ENCODE measurements at regions not wholly inside any gene's neighbourhood (a gene's known extent, or its start where the extent isn't known, plus 50 kb on each side); places are given as distances from the start of the nearest gene placed in this dataset.
"Not testable (repeated sequence)": the region's sequence is repeated elsewhere in the genome, so short reads cannot be mapped to it uniquely, and the experiment has no call there.

- no peaks in the 10 kb centered on the region for H3K36me3 Mint-ChIP-seq (ENCODE audit: insufficient read depth in 2 of 2)
- no peak overlapping the region for H3K4me3 Mint-ChIP-seq
- no peaks in the 10 kb centered on the region for H3K27me3 Mint-ChIP-seq (ENCODE audit: low read depth)
- DNase-seq = no peak
- peaks cover 4 to 9% of the 10 kb centered on the region in 2 donors for H3K9me3 Mint-ChIP-seq
- H3K27ac Mint-ChIP-seq = no peak overlapping the region
- ATAC-seq (replicated peaks in 1 of 2) = no peak
- H3K4me1 Mint-ChIP-seq (ENCODE audit: low read depth) = no peaks in the 10 kb centered on the region
These were observed 263.1 kb upstream of the TMPRSS15 start for GRCh38 chr21:18666725-18667124.

GRCh38 chr21:18673789-18674188 is 270.2 kb upstream of the TMPRSS15 start:
- no peaks in the 10 kb centered on the region for H3K36me3 Mint-ChIP-seq (ENCODE audit: insufficient read depth in 2 of 2)
- no peaks in the 10 kb centered on the region for H3K27me3 Mint-ChIP-seq (ENCODE audit: low read depth)
- no peak overlapping the region for H3K4me3 Mint-ChIP-seq
- no peak for DNase-seq
- no peaks in the 10 kb centered on the region for H3K4me1 Mint-ChIP-seq (ENCODE audit: low read depth)
- H3K27ac Mint-ChIP-seq = no peak overlapping the region
- H3K9me3 Mint-ChIP-seq = peaks cover 9% of the 10 kb centered on the region in 2 donors
- ATAC-seq (replicated peaks in 1 of 2) = no peak

GRCh38 chr21:18677632-18678031 is 274.0 kb upstream of the TMPRSS15 start:
- Mint-ChIP-seq H3K36me3 (ENCODE audit: insufficient read depth in 2 of 2) (peaks cover 0 to 2% of the 10 kb centered on the region in 2 donors), H3K9me3 (peaks cover 3 to 9% of the 10 kb centered on the region in 2 donors), H3K27ac (no peak overlapping the region), H3K4me3 (no peak overlapping the region), H3K27me3 (ENCODE audit: low read depth) (no peaks in the 10 kb centered on the region), H3K4me1 (ENCODE audit: low read depth) (no peaks in the 10 kb centered on the region)
- ATAC-seq (replicated peaks in 1 of 2) = no peak
- no peak for DNase-seq

GRCh38 chr21:18705971-18706370 is 302.4 kb upstream of the TMPRSS15 start:
- ATAC-seq (replicated peaks in 1 of 2) = no peak
- H3K27me3 Mint-ChIP-seq (ENCODE audit: low read depth) = no peaks in the 10 kb centered on the region
- no peaks in the 10 kb centered on the region for H3K36me3 Mint-ChIP-seq (ENCODE audit: insufficient read depth in 2 of 2)

GRCh38 chr21:18711662-18712061 is 308.1 kb upstream of the TMPRSS15 start:
- no peaks in the 10 kb centered on the region for H3K4me1 Mint-ChIP-seq (ENCODE audit: low read depth)
- H3K27me3 Mint-ChIP-seq (ENCODE audit: low read depth) = no peaks in the 10 kb centered on the region
- peaks cover 5 to 9% of the 10 kb centered on the region in 2 donors for H3K9me3 Mint-ChIP-seq
- H3K27ac Mint-ChIP-seq = no peak overlapping the region
- no peak for ATAC-seq (replicated peaks in 1 of 2)
- H3K36me3 Mint-ChIP-seq (ENCODE audit: insufficient read depth in 2 of 2) = peaks cover 0 to 2% of the 10 kb centered on the region in 2 donors
- DNase-seq = no peak
- no peak overlapping the region for H3K4me3 Mint-ChIP-seq

More at GRCh38 chr21:18705971-18706370, 302.4 kb upstream of the TMPRSS15 start:
- Mint-ChIP-seq H3K4me1 (ENCODE audit: low read depth) (no peaks in the 10 kb centered on the region), H3K27ac (no peak overlapping the region), H3K9me3 (peaks cover 8 to 10% of the 10 kb centered on the region in 2 donors), H3K4me3 (no peak overlapping the region)
- no peak for DNase-seq

- ATAC-seq (replicated peaks in 1 of 2) = no peak
- Mint-ChIP-seq H3K4me3 (no peak overlapping the region), H3K27me3 (ENCODE audit: low read depth) (no peaks in the 10 kb centered on the region), H3K27ac (no peak overlapping the region), H3K4me1 (ENCODE audit: low read depth) (no peaks in the 10 kb centered on the region), H3K9me3 (peaks cover 2 to 10% of the 10 kb centered on the region in 2 donors), H3K36me3 (ENCODE audit: insufficient read depth in 2 of 2) (peaks cover 0 to 2% of the 10 kb centered on the region in 2 donors)
- DNase-seq = no peak
These were observed 312.0 kb upstream of the TMPRSS15 start for GRCh38 chr21:18715606-18716005.

- DNase-seq = no peak
- Mint-ChIP-seq H3K4me3 (no peak overlapping the region), H3K9me3 (peaks cover 2 to 8% of the 10 kb centered on the region in 2 donors), H3K27me3 (ENCODE audit: low read depth) (no peaks in the 10 kb centered on the region), H3K36me3 (ENCODE audit: insufficient read depth in 2 of 2) (peaks cover 0 to 1% of the 10 kb centered on the region in 2 donors), H3K4me1 (ENCODE audit: low read depth) (no peaks in the 10 kb centered on the region), H3K27ac (no peak overlapping the region)
- no peak for ATAC-seq (replicated peaks in 1 of 2)
These were observed 313.1 kb upstream of the TMPRSS15 start for GRCh38 chr21:18716578-18717138.

- no peak for ATAC-seq (replicated peaks in 1 of 2)
- Mint-ChIP-seq H3K27ac (no peak overlapping the region), H3K4me1 (ENCODE audit: low read depth) (no peaks in the 10 kb centered on the region), H3K9me3 (peaks cover 0 to 4% of the 10 kb centered on the region in 2 donors), H3K4me3 (no peak overlapping the region), H3K27me3 (ENCODE audit: low read depth) (no peaks in the 10 kb centered on the region), H3K36me3 (ENCODE audit: insufficient read depth in 2 of 2) (peaks cover 0 to 2% of the 10 kb centered on the region in 2 donors)
- DNase-seq = no peak
These were observed 318.6 kb upstream of the TMPRSS15 start for GRCh38 chr21:18722193-18722592.

GRCh38 chr21:18723171-18723570 is 319.6 kb upstream of the TMPRSS15 start:
- no peak for DNase-seq
- no peaks in the 10 kb centered on the region for H3K27me3 Mint-ChIP-seq (ENCODE audit: low read depth)
- H3K4me1 Mint-ChIP-seq (ENCODE audit: low read depth) = no peaks in the 10 kb centered on the region
- H3K4me3 Mint-ChIP-seq = no peak overlapping the region
- peaks cover 0 to 2% of the 10 kb centered on the region in 2 donors for H3K9me3 Mint-ChIP-seq
- H3K36me3 Mint-ChIP-seq (ENCODE audit: insufficient read depth in 2 of 2) = peaks cover 0 to 2% of the 10 kb centered on the region in 2 donors
- no peak for ATAC-seq (replicated peaks in 1 of 2)
- no peak overlapping the region for H3K27ac Mint-ChIP-seq

- no peak overlapping the region for H3K27ac Mint-ChIP-seq
- H3K4me1 Mint-ChIP-seq (ENCODE audit: low read depth) = no peaks in the 10 kb centered on the region
- peaks cover 0 to 2% of the 10 kb centered on the region in 2 donors for H3K36me3 Mint-ChIP-seq (ENCODE audit: insufficient read depth in 2 of 2)
- H3K9me3 Mint-ChIP-seq = peaks cover 1 to 2% of the 10 kb centered on the region in 2 donors
- H3K4me3 Mint-ChIP-seq = no peak overlapping the region
- no peaks in the 10 kb centered on the region for H3K27me3 Mint-ChIP-seq (ENCODE audit: low read depth)
- ATAC-seq (replicated peaks in 1 of 2) (no peak), DNase-seq (no peak)
These were observed 322.1 kb upstream of the TMPRSS15 start for GRCh38 chr21:18725653-18726052.

GRCh38 chr21:18741954-18742353 is 338.4 kb upstream of the TMPRSS15 start:
- DNase-seq (no peak), ATAC-seq (replicated peaks in 1 of 2) (no peak)
- Mint-ChIP-seq H3K36me3 (ENCODE audit: insufficient read depth in 2 of 2) (no peaks in the 10 kb centered on the region), H3K27ac (no peak overlapping the region), H3K27me3 (ENCODE audit: low read depth) (no peaks in the 10 kb centered on the region), H3K4me1 (ENCODE audit: low read depth) (no peaks in the 10 kb centered on the region), H3K4me3 (no peak overlapping the region), H3K9me3 (peaks cover 8% of the 10 kb centered on the region in 2 donors)

GRCh38 chr21:18743531-18743930 is 339.9 kb upstream of the TMPRSS15 start:
- no peaks in the 10 kb centered on the region for H3K36me3 Mint-ChIP-seq (ENCODE audit: insufficient read depth in 2 of 2)
- H3K4me3 Mint-ChIP-seq = no peak overlapping the region
- H3K9me3 Mint-ChIP-seq = peaks cover 5 to 7% of the 10 kb centered on the region in 2 donors
- H3K4me1 Mint-ChIP-seq (ENCODE audit: low read depth) = no peaks in the 10 kb centered on the region
- H3K27ac Mint-ChIP-seq = no peak overlapping the region
- no peak for ATAC-seq (replicated peaks in 1 of 2)
- no peaks in the 10 kb centered on the region for H3K27me3 Mint-ChIP-seq (ENCODE audit: low read depth)
- DNase-seq = no peak

GRCh38 chr21:18744840-18745239 is 341.3 kb upstream of the TMPRSS15 start:
- H3K9me3 Mint-ChIP-seq = peaks cover 4 to 7% of the 10 kb centered on the region in 2 donors
- H3K4me3 Mint-ChIP-seq = no peak overlapping the region
- DNase-seq (no peak), ATAC-seq (replicated peaks in 1 of 2) (no peak)
- no peaks in the 10 kb centered on the region for H3K36me3 Mint-ChIP-seq (ENCODE audit: insufficient read depth in 2 of 2)
- H3K27ac Mint-ChIP-seq = no peak overlapping the region
- H3K4me1 Mint-ChIP-seq (ENCODE audit: low read depth) = no peaks in the 10 kb centered on the region
- no peaks in the 10 kb centered on the region for H3K27me3 Mint-ChIP-seq (ENCODE audit: low read depth)

GRCh38 chr21:18752894-18753293 is 349.3 kb upstream of the TMPRSS15 start:
- not testable (repeated sequence) for H3K4me3 Mint-ChIP-seq; H3K9me3 Mint-ChIP-seq; H3K27me3 Mint-ChIP-seq (ENCODE audit: low read depth); DNase-seq; H3K36me3 Mint-ChIP-seq (ENCODE audit: insufficient read depth in 2 of 2); H3K4me1 Mint-ChIP-seq (ENCODE audit: low read depth); ATAC-seq (replicated peaks in 1 of 2); H3K27ac Mint-ChIP-seq
